ENCODE measurements at regions not wholly inside any gene's neighbourhood (a gene's known extent, or its start where the extent isn't known, plus 50 kb on each side); places are given as distances from the start of the nearest gene placed in this dataset.

DNA sequence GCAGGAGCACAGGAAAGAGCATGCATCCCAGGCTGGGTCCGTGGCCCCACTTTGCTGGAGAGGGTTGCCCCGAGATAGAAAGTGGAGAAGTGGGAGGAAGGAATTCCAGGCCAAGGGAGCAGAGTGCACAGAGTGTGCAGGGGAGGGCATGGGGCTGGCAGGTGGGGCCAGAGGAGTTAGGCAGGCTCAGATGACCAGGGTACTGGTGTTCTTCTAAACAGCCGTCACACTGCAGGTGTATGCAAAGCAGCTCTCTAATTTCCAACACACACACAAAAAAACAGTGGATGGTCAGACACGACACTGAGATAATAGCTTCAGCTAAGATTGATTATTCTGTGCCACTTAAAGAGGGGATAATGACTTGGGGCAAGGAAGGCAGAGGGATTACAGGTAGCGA lies 212.2 kb downstream of the MTRR start (continued):
- TF ChIP-seq, protein P1, sequence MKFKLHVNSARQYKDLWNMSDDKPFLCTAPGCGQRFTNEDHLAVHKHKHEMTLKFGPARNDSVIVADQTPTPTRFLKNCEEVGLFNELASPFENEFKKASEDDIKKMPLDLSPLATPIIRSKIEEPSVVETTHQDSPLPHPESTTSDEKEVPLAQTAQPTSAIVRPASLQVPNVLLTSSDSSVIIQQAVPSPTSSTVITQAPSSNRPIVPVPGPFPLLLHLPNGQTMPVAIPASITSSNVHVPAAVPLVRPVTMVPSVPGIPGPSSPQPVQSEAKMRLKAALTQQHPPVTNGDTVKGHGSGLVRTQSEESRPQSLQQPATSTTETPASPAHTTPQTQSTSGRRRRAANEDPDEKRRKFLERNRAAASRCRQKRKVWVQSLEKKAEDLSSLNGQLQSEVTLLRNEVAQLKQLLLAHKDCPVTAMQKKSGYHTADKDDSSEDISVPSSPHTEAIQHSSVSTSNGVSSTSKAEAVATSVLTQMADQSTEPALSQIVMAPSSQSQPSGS (IDR thresholded peaks at IDR 0.05; ENCODE audit: low read length): no peak
- no peak for TF ChIP-seq CTBP2 (IDR thresholded peaks at IDR 0.05; ENCODE audit: borderline replicate concordance, insufficient read depth, insufficient read length, low read length)

All from H1 (cell line).